GM10248 (cell line): ENCODE measurements at regions not wholly inside any gene's neighbourhood (a gene's known extent, or its start where the extent isn't known, plus 50 kb on each side); places are given as distances from the start of the nearest gene placed in this dataset.

Source experiments
- CTCF ChIA-PET: fragments of 300-600 bp; sonication (Branson Sonifier 250); formaldehyde crosslinking; extraction: SDS; loops from one replicate; lab custom pipeline; 2021; ENCODE audit warnings: antibody characterized with exemption; lab: Yijun Ruan, JAX
- POLR2A ChIA-PET: fragments of 350-650 bp; sonication (Branson Sonifier 250); formaldehyde crosslinking; extraction: SDS; loops from one replicate; lab custom pipeline; 2020; ENCODE audit warnings: antibody characterized with exemption; lab: Yijun Ruan, JAX
- DNase-seq: peaks from one replicate; pipeline ENCODE4 v3.0.0; 2012; ENCODE audit errors: extremely low spot score
- TF ChIP-seq, protein P1 (sequence below): IDR thresholded peaks from 2 replicates; pipeline ENCODE4 v1.5.1; 2012; ENCODE audit warnings: mild to moderate bottlenecking, low read depth; ENCODE audit errors: extremely low read depth, missing control alignments, control extremely low read depth

DNA sequence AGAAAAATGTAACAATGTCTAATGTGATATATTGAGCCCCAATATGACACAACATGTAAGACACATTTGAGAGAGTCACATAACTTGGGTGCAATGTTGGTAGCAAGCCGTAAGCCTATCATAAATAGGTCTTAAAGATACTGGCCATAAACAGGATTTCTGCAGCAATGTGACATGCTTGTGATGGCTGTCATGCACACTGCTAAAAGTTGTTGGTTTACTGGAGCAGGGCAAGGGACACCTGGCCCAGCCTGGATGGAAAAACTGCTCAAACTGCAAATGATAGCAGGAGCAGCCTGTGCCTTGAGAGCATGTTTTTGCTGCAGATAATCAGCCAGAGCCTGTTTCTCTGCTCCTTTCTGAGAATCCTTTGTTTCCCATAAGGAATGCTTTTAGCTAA, 136.7 kb upstream of the ZNF91 start:
- TF ChIP-seq, protein P1, sequence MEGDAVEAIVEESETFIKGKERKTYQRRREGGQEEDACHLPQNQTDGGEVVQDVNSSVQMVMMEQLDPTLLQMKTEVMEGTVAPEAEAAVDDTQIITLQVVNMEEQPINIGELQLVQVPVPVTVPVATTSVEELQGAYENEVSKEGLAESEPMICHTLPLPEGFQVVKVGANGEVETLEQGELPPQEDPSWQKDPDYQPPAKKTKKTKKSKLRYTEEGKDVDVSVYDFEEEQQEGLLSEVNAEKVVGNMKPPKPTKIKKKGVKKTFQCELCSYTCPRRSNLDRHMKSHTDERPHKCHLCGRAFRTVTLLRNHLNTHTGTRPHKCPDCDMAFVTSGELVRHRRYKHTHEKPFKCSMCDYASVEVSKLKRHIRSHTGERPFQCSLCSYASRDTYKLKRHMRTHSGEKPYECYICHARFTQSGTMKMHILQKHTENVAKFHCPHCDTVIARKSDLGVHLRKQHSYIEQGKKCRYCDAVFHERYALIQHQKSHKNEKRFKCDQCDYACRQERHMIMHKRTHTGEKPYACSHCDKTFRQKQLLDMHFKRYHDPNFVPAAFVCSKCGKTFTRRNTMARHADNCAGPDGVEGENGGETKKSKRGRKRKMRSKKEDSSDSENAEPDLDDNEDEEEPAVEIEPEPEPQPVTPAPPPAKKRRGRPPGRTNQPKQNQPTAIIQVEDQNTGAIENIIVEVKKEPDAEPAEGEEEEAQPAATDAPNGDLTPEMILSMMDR = no peak
- ChIA-PET POLR2A (no interaction called here), CTCF (no interaction called here)
- no peak for DNase-seq

DNA sequence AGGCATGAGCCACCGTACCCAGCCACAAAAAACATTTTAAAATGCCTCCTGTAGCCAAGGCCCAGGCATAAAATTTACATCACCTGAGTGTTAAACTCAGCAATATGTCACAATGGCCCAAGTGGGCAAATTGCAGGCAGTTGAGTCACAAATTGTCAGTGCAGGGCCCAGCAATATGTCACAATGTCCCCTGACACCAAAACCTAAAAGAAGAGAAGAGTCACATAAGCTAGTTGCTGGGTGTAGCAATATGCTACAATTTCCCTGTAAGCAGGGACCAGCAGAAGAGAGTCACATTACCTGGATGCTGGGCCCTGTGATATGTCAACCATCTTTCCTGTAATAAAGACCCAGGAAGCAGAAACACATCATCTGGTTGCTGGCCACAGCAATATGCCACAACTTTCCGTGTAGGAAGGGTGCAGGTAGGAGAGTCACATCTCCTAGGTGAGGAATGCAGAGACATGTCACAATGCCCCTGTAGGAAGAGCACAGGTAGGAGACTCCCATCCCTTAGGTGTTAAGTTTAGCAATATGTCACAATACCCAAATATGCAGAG, 136.0 kb upstream of the ZNF91 start:
- ChIA-PET POLR2A (no interaction called here), CTCF (no interaction called here)
- TF ChIP-seq, protein P1 = no peak
- no peak for DNase-seq

DNA sequence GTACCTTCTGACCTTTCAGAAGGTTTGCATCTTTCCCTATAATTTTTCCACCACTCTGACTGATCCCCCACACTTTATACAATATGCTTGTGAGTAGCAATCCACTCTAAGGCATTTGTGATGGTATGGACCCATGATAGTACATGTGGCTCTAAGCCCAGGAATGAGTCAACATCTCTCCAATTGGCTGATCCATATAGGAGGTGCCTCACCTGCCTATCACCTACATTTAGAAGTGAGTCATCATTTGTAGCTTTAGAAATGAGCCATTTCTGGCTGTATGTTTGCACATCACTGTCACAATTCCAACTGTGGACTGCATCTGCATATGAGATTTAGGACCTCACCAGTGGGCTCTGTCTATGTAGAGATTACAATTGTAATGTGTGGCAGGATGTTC, 133.1 kb upstream of the ZNF91 start:
- no peak for DNase-seq
- TF ChIP-seq, protein P1 = no peak
- CTCF ChIA-PET = no interaction called here
- POLR2A ChIA-PET = no interaction called here

DNA sequence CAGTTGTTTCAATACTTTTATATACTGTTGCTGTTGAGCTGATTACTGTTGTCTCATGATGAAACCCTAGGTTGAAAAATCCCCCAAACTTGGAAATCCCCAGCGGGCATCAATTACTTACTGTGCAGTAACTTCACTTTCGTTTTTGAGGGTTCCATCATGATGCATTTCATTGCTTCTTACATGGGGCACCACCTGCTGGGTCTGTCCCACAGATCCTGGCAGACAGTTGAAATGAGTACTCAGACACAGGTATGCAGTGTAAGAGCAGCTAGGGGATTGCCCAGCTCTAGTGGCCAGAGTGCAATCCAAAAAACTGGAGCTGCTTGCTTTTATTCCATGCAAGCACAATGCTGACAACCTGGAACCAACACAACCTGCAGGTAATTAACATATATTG, 132.5 kb upstream of the ZNF91 start:
- CTCF ChIA-PET = no interaction called here
- TF ChIP-seq, protein P1 = no peak

DNA sequence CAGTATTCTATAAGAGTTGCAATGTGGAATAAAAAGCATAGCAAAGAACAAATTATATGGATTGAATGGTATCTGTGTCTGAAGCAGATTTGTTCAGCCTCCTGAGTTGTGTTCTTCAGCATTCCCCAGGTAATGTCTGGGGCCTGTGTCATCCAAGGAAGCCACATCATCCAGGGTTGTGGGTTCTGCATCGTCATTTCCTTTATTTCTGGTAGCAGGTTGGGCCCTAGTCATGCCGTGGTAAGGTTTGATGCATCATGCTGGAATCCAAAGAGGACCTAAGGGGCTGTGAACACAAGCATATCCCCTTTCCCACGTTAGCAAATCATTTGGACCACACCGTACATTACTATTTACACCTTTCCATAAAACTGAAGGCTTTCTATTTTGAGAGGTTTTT, 131.0 kb upstream of the ZNF91 start:
- ChIA-PET CTCF (no interaction called here), POLR2A (no interaction called here)
- no peak for DNase-seq
- TF ChIP-seq, protein P1 = no peak

More for the DNA sequence above, 132.5 kb upstream of the ZNF91 start:
- DNase-seq = no peak
- POLR2A ChIA-PET = no interaction called here

DNA sequence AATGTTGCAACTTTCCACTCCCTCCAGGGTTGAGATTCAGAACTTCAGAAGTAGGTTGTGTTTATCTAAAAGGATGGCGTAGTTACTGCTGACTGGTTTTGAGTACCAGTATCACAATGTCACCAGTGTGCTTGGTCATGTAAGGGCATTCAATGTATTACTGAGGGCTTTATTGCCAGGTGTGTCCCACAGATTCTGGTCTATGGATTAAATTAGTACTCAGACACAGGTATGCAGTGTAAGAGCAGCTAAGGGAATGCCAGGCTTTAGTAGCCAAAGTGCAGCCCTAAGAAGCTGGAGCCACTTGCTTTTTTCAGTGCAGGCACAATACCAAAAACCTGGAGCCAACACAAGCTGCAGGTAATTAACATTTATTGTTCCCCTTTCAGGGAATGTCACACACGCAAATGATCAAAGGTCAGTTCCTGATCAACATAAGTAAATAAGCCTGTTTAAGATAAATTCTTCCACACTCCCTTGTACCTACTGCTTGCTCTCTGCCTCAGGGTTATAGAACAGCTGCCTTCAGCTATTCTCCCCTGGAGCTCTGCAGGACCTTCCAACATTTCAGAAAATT, 130.1 kb upstream of the ZNF91 start:
- CTCF ChIA-PET = no interaction called here
- no peak for DNase-seq
- POLR2A ChIA-PET = no interaction called here
- TF ChIP-seq, protein P1 = no peak
